ENCODE measurements at regions not wholly inside any gene's neighbourhood (a gene's known extent, or its start where the extent isn't known, plus 50 kb on each side); places are given as distances from the start of the nearest gene placed in this dataset.

DNA sequence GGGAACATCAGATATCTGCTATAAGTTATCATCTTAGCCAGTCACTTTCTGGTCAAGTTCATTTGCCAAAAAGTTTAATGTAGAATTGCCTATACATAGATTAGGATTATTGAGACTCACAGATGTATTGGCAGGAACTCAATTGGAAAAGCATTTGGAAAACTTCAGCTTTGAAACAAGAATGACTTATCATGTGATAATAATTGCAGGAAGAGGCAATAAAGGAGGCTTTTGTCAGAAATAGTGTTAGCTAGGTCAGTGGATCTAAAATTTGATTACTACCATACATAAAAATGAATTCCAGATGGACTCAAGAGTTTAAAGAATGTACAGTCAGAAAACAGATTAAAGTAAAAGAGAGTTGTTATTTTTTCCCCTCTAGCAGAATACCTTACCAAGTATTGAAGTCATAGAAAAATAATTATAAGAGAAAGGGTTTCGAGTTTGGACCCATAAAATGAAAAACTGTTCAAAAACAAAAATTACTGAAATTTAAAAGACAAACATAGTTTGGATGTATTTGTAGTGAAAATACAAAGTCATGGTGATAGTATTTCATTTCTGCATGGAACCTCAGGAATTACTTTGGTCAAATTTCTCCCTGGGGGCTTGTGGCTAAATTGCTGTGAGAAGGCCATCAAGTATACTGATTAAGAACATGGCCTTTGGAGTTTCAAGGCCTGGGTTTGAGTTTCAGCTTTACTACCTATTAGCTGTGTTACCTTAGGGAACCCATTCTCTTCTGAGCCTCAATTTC is 159.9 kb downstream of the TMEM38B start:
- H3K4me3 ChIP-seq (ENCODE audit: low read depth, low read length) = no peak overlapping the region
- DNase-seq (ENCODE audit: low read depth, low spot score) = no peak
- in situ Hi-C loops (cut with HindIII; ENCODE audit: low sequenced_read_pairs) = no loop called here
- no peak for TF ChIP-seq CTCF (IDR thresholded peaks at IDR 0.05; ENCODE audit: low read depth, low read length)

DNA sequence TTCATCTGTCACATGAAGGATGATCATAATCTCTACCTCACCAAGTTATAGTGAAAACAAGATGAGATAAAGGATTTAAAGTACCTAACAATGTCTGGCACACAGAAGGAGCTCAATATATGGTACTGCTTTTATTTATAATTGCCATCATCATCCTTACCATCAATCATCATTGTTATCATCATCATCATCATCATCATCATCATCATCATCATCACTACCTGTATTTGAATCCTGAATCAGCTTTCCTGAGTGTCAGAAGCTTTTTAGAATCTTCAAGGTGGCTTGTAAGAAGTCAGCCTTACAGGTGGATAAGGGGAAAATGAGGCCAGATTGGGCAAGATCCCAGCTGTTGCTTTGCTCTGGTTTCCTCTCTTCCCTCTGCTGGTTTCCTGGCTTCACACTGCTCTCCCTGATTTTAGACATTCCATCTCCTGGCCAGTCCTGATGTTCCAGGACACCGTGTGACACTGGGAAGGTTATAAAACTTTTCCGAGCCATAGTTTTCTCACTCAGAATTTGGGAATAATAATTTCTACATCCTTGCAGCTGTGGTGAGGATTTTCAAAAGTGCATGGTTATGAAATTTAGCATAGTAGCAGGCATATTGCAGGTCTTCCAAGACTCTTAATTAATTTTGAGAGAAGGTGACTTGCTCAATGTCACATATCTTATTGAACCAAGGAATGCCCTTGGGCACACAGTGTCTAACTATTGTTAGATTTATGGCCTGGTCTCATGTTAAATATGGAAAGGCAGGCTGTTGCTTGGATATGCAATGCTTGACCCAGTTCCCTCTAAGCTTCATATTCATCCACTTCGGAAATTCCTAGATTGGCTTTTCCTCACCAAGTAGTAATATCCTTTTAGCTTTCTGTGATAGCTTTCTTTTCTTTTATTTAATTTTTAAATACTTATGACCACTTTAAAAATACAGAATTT is 160.7 kb downstream of the TMEM38B start:
- in situ Hi-C loops (cut with HindIII; ENCODE audit: low sequenced_read_pairs) = no loop called here
- H3K4me3 ChIP-seq (ENCODE audit: low read depth, low read length) = no peak overlapping the region
- TF ChIP-seq CTCF (IDR thresholded peaks at IDR 0.05; ENCODE audit: low read depth, low read length) = no peak
- no peak for DNase-seq (ENCODE audit: low read depth, low spot score)

- H3K4me3 ChIP-seq (ENCODE audit: low read depth, low read length) = no peak overlapping the region
- TF ChIP-seq CTCF (IDR thresholded peaks at IDR 0.05; ENCODE audit: low read depth, low read length) = no peak
- in situ Hi-C loops (cut with HindIII; ENCODE audit: low sequenced_read_pairs) = no loop called here
- DNase-seq (ENCODE audit: low read depth, low spot score) = no peak
Observed at GRCh38 chr9:105855987-105856386, 161.6 kb downstream of the TMEM38B start.

DNA sequence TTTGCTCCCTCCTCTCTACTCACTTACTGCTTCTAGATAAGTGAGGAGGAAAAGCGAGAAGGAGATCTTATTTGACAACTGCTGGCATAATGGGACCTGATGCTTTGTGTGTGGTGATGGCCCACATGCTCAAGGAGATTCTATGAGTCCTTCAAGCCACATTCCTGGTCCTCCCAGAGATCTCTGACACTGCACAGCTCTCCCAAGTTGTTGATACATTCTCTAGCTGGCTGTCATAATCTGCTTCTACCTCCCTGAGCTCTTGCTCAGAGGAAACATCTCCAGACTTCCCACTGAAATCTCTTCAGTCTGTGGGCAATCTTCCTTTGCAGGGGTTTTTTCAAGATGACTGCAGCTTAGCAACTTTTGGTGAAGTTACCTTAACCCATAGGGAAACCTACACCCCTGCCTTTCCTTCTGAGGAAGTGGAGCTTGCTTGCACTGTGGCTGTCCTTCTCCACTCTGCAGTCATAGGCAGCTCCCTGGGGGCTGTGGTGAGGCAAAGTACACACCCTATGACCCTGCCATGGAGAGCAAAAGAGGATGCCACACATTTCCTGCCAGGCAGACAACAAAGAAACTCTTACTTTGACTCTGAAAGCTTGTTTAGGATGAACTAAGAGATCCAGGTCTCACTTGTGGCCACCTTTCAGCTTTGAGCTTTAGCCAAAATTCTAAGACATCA is 163.8 kb downstream of the TMEM38B start:
- no peak overlapping the region for H3K4me3 ChIP-seq (ENCODE audit: low read depth, low read length)
- in situ Hi-C loops (cut with HindIII; ENCODE audit: low sequenced_read_pairs) = no loop called here
- no peak for DNase-seq (ENCODE audit: low read depth, low spot score)
- no peak for TF ChIP-seq CTCF (IDR thresholded peaks at IDR 0.05; ENCODE audit: low read depth, low read length)

DNA sequence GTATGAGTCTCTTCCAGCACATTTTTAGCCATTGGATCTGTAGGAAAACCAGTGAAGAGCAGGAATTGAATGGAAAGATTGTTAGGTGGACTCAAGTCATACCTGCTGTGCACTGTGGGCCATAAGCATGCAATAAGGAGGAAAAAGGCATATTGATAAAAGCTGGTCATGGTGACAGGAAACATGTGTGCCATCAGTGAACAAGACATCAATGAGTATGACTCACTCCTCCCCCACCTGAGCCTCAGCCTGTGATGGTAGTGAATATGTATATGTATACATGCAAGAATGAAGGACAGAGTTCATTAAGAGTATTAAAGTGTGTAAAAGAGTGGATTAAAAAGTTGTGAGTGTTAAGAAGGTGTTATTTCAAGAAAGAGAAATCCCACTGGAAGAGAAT is 164.5 kb downstream of the TMEM38B start:
- H3K4me3 ChIP-seq (ENCODE audit: low read depth, low read length) = no peak overlapping the region
- DNase-seq (ENCODE audit: low read depth, low spot score) = no peak
- TF ChIP-seq CTCF (IDR thresholded peaks at IDR 0.05; ENCODE audit: low read depth, low read length) = no peak
- in situ Hi-C loops (cut with HindIII; ENCODE audit: low sequenced_read_pairs) = no loop called here

- TF ChIP-seq CTCF (IDR thresholded peaks at IDR 0.05; ENCODE audit: low read depth, low read length) = no peak
Observed at GRCh38 chr9:105859428-105860091, 165.2 kb downstream of the TMEM38B start.

More at GRCh38 chr9:105859428-105860091, 165.2 kb downstream of the TMEM38B start:
- no peak for DNase-seq (ENCODE audit: low read depth, low spot score)
- in situ Hi-C loops (cut with HindIII; ENCODE audit: low sequenced_read_pairs) = no loop called here
- no peak overlapping the region for H3K4me3 ChIP-seq (ENCODE audit: low read depth, low read length)

Data from astrocyte of the spinal cord (primary cell).